BE2C (cell line): ENCODE measurements at regions not wholly inside any gene's neighbourhood (a gene's known extent, or its start where the extent isn't known, plus 50 kb on each side); places are given as distances from the start of the nearest gene placed in this dataset.

Experiments used
- DNase-seq: peaks from one replicate; pipeline ENCODE4 v3.0.0-alpha.2; 2020
- H3K27me3 ChIP-seq: fragments of 250-450 bp; sonication (Bioruptor Pico); 2 replicates; pipeline ENCODE4 v1.5.1; 2020; ENCODE audit warnings: mild to moderate bottlenecking
- H3K36me3 ChIP-seq: fragments of 250-450 bp; sonication (Bioruptor Pico); 2 replicates; pipeline ENCODE4 v1.5.1; 2020; ENCODE audit warnings: mild to moderate bottlenecking
- H3K4me1 ChIP-seq: fragments of 250-450 bp; sonication (Bioruptor Pico); 2 replicates; pipeline ENCODE4 v1.5.1; 2020
- H3K4me3 ChIP-seq: 2 replicates; pipeline ENCODE4 v1.5.1; 2011; ENCODE audit warnings: low read depth, low read length
- H3K9me3 ChIP-seq: fragments of 250-450 bp; sonication (Bioruptor Pico); 2 replicates; pipeline ENCODE4 v1.5.1; 2020
- CTCF ChIP-seq: IDR thresholded peaks from 2 replicates; pipeline ENCODE4 v1.5.1; 2012; ENCODE audit warnings: mild to moderate bottlenecking, low read depth, low read length

DNA sequence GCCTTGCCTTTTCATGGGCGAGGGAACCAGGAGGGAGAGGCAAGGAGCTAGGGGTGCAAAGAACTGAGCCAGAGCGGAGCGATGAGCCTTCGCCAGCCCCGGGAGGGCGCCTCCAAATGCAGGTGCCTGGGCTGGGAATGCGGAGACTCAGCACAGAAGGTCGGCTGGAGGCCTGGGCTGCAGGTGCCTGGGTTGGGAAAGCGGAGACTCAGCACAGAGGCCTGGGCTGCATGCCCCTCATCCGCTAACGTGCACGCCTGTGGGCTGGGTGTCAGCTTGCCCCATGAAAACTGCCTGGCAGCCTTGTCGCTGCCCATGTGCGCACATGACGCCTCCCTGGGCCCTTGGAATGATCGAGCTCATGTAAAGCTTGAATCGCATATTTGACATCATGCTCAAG is 51.8 kb downstream of the POM121L12 start:
- no peak overlapping the region for H3K4me3 ChIP-seq
- H3K27me3 ChIP-seq = no peaks in the 10 kb centered on the region
- no peaks in the 10 kb centered on the region for H3K9me3 ChIP-seq
- TF ChIP-seq CTCF = no peak
- DNase-seq = no peak
- peaks cover 5% of the 10 kb centered on the region; the same call in 1 of the 2 replicates for H3K4me1 ChIP-seq
- H3K36me3 ChIP-seq = no peaks in the 10 kb centered on the region

GRCh38 chr7:53094191-53094590 is 58.8 kb downstream of the POM121L12 start:
- no peaks in the 10 kb centered on the region for H3K27me3 ChIP-seq
- DNase-seq = no peak
- no peak overlapping the region for H3K4me3 ChIP-seq
- H3K4me1 ChIP-seq = no peaks in the 10 kb centered on the region
- no peaks in the 10 kb centered on the region for H3K36me3 ChIP-seq
- H3K9me3 ChIP-seq = no peaks in the 10 kb centered on the region
- no peak for TF ChIP-seq CTCF

- no peaks in the 10 kb centered on the region for H3K36me3 ChIP-seq
- no peaks in the 10 kb centered on the region for H3K9me3 ChIP-seq
- no peak for DNase-seq
- no peaks in the 10 kb centered on the region for H3K27me3 ChIP-seq
- H3K4me3 ChIP-seq = no peak overlapping the region
- H3K4me1 ChIP-seq = no peaks in the 10 kb centered on the region
- no peak for TF ChIP-seq CTCF
Observed at GRCh38 chr7:53094827-53095226, 59.4 kb downstream of the POM121L12 start.

GRCh38 chr7:53095731-53096501 is 60.5 kb downstream of the POM121L12 start:
- H3K36me3 ChIP-seq = no peaks in the 10 kb centered on the region
- DNase-seq = no peak
- H3K27me3 ChIP-seq = no peaks in the 10 kb centered on the region
- H3K4me1 ChIP-seq = no peaks in the 10 kb centered on the region
- H3K9me3 ChIP-seq = no peaks in the 10 kb centered on the region
- no peak overlapping the region for H3K4me3 ChIP-seq
- no peak for TF ChIP-seq CTCF

DNA sequence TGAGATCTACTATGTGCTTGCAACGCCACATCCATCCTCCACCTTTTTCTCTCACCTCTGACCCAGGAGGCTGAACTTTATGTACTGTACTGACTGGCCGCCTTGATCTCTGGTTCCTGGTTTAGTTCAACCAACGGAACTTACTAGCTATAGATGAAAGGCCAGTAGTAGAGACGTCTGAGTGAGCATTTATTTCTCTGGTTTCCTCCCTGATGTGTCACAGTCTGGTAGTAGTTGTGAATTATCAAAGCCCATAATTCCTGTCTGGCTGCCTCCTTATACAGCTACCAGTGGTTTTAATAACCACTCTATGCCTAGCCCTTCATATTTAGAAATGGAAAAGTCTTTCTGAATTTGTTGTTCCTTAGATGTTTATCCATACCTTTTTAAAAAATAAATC is 64.7 kb downstream of the POM121L12 start:
- Histone ChIP-seq H3K4me3 (no peak overlapping the region), H3K27me3 (no peaks in the 10 kb centered on the region), H3K36me3 (no peaks in the 10 kb centered on the region), H3K9me3 (no peaks in the 10 kb centered on the region), H3K4me1 (no peaks in the 10 kb centered on the region)
- no peak for DNase-seq
- TF ChIP-seq CTCF = no peak

DNA sequence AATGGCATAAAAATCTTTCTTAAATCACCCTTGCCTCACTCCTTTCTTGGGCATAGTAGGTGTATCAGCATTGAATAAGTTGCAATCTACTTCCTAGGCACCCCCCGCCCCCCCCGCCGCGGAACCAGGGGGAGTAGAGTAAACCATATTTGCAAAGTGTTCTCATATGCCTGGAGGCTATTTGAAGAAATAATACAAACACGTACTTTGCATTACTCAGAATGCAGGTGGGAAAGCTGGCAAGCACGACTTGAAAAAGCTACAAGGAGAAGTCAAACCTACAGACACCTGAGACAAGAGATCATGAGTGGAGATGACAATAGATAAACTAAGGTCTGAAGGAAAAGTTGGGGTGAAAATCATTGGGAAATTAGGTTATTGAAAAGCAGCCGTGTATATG is 65.6 kb downstream of the POM121L12 start:
- no peaks in the 10 kb centered on the region for H3K4me1 ChIP-seq
- no peaks in the 10 kb centered on the region for H3K27me3 ChIP-seq
- no peak for TF ChIP-seq CTCF
- DNase-seq = no peak
- no peak overlapping the region for H3K4me3 ChIP-seq
- H3K9me3 ChIP-seq = no peaks in the 10 kb centered on the region
- H3K36me3 ChIP-seq = no peaks in the 10 kb centered on the region
